ENCODE measurements at regions not wholly inside any gene's neighbourhood (a gene's known extent, or its start where the extent isn't known, plus 50 kb on each side); places are given as distances from the start of the nearest gene placed in this dataset.
"Not testable (repeated sequence)": the region's sequence is repeated elsewhere in the genome, so short reads cannot be mapped to it uniquely, and the experiment has no call there.

GRCh38 chr9:73337182-73337581 is 185.5 kb downstream of the ANXA1 start:
- DNase-seq (ENCODE audit: low read depth in 2 of 3, low spot score in 1 of 3) = not testable (repeated sequence)

DNA sequence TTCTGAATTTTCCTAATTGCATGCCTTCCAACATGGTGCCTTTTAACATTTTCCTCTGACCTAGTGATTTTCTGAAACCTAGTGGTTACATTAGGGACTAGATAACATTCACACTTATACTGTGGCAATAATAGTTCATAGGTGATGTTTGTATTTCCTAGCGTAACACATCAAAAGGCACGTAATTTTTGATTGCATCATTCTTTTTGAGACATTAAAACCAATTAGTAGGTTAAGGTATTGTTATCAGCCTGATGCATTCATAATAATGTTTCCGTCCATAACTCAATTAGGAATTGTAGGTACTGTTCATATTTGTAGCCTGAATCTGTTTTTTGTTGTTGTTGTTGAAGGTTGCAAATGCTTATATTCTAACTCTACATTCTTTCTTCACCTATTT is 192.4 kb downstream of the ANXA1 start:
- DNase-seq (ENCODE audit: low read depth in 2 of 3, low spot score in 1 of 3) = no peak

- no peak for DNase-seq (ENCODE audit: low read depth in 2 of 3, low spot score in 1 of 3)
Measured at GRCh38 chr9:73347123-73347522, 195.5 kb downstream of the ANXA1 start.

DNA sequence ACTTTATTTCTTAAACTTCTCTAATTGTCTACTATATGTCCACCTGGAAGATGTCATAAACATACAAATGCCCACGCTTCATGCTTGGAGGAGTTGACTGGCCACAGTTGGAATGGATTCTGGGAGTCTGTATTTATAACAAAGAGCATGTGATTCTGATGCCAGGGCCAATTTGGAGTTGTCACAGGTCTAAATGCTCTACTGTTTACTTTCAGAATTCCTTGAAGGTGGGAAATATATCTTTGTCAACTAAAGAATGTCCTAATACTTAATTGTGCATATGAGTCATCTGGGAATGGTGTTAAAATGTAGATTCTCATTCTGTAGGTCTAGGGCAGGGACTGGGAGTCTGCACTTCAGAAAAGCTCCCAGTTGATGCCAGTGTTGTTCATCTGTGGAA is 196.1 kb downstream of the ANXA1 start:
- no peak for DNase-seq (ENCODE audit: low read depth in 2 of 3, low spot score in 1 of 3)

- no peak for DNase-seq (ENCODE audit: low read depth in 2 of 3, low spot score in 1 of 3)
Measured at GRCh38 chr9:73348471-73348870, 196.8 kb downstream of the ANXA1 start.

DNA sequence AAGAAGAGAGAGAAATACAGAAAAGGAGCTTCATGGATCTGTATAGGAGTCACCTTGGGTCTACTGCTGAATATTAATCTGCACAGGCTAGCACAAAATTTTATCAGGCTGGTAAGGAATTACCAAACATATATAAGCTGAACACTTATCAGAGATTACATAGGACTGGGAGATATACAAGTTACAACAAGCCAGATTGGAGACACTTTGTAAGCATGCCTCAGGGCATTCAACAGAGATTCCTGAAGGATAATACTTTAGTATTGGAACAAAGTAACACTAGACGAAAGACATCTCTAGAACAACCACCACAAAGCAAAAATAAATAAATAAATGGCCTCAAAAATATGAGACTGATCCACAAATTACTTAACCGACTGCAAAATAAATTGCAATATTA is 197.8 kb downstream of the ANXA1 start:
- no peak for DNase-seq (ENCODE audit: low read depth in 2 of 3, low spot score in 1 of 3)

DNA sequence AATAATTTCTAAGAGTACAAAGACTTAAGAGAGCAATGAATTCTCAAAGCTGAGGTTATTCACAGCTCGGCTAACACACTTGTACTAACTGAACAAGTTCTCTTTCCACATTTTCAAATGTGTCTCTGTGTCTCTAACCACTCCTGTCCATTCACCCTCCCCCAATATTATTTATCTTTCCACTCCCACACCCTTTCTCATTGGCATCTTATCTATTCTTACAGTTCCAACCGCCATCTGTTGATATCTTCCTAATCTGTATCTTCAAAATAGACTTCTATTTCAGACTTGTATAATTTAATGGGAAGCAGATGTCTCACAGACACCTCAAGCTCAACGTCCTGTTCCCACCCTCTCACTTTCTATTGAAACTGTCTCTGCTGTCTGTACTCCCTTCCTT is 205.9 kb downstream of the ANXA1 start:
- DNase-seq (ENCODE audit: low read depth in 2 of 3, low spot score in 1 of 3) = no peak

GRCh38 chr9:73370053-73370452 is 218.4 kb downstream of the ANXA1 start:
- no peak for DNase-seq (ENCODE audit: low read depth in 2 of 3, low spot score in 1 of 3)

DNA sequence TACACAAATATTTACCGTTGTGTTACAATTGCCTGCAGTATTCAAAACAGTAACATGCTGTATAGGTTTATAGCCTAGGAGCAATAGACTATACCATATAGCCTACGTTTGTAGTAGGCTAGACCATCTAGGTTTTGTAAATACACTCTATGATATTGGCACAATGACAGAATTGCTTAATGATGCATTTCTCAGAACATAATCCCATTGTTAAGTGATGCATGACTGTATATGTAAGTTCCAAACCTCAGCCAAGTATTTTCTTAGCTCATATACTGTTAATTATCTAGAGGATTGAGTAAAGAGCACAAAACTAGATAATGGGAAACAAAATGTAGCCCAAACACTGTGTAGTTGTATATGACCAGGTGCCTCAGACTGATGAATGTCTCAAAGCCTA is 220.1 kb downstream of the ANXA1 start:
- DNase-seq (ENCODE audit: low read depth in 2 of 3, low spot score in 1 of 3) = no peak

- DNase-seq (ENCODE audit: low read depth in 2 of 3, low spot score in 1 of 3) = no peak
Measured at GRCh38 chr9:73380411-73380810, 228.7 kb downstream of the ANXA1 start.

DNA sequence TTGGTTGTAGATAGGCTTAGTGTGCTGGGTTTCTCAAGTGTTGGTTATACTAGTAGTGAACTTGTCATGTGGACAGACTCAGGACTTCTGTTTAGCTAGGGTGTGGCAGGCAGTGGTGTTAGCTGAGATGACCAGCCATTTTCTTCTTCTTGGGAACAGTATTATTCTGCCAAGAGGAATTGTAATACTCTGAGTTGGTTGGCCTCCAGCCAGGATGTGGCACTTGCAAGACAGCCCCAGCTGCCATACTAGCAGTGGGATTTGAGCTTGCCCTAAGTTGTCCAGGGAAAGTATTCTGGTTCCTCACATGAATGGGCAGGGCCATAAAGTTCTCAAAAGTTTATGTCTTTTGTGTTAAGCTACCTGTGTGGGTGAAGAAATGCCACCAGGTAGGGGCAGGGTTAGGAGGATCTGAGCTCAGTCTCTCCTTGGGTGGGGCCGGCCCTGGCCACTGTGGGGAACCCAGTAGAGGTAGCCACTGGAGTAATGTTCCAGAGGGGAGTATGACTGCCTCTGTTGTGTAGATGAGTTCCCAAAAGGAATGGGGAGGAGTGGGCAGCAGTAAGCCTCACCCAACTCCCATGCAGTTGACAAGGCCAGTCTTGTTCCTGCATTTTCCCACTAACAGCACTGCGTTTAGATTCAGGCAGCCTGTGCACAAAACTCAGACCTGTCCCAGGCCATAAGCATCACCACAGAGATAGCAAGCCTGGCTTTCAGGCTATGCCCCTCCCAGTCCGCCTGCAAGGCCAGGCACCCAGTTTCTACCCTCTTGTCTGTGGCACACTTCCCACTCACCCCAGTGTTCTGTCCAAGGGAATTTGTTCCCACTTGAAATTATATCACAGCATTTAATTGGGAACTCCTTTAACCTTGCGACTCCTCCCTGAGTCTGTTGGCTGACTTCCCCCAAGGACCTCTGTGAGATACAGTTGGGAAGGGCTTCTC is 250.7 kb downstream of the ANXA1 start:
- DNase-seq (ENCODE audit: low read depth in 2 of 3, low spot score in 1 of 3) = no peak

- no peak for DNase-seq (ENCODE audit: low read depth in 2 of 3, low spot score in 1 of 3)
Measured at GRCh38 chr9:73411494-73411893, 259.8 kb downstream of the ANXA1 start.

DNA sequence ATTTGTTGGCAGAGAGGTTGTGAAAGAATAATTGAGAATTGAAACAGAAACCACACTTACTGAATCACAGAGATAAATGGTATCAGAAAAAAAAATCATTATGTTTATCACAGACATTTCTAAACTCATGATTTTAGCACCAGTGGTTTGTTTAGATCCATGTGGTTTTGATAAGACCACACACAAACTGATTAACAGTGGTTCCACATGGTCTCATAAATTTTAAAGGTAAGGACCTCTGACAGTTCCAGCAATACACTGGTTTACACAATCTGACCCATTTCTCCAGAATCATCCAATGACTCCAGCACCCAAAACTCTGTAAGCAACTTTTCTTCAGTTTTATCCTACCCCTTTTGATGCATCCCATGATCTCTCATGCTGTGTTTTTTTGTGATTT is 261.2 kb downstream of the ANXA1 start:
- no peak for DNase-seq (ENCODE audit: low read depth in 2 of 3, low spot score in 1 of 3)

DNA sequence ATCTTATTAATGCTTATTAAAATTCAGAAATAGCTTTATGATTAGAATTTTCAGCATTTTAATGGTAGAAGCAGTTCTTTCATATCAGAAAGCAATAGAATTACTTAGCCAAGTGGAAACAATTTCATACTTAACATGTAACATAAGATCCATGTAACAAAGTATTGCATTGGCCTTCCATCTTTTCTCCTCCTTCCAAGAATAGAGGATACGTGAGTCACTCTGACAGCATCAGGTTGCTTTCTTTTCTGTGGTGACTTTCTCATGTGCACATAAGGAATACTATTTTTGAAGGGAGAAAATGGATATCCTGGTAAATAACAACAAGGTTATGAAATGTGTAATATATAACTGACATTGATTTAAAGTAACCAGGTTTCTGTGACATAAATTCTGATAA is 272.2 kb downstream of the ANXA1 start:
- no peak for DNase-seq (ENCODE audit: low read depth in 2 of 3, low spot score in 1 of 3)

DNA sequence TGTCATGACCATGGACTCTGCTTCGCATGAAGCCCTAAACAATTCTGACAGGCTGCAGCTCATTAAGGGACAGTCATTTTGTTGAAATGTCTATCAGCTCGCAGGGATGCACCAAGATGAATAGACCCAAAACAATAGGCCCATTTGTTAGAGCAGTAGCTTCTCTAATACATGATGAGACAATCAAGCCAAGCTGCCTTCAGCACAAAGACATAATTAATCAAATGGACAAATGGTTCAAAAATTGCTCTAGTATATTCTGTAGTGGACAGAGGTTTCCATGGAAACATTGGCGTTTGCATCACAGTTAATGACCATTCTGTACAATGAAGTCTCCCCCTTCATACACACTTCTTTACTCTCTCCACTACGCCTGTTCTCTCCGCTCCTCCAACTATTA is 274.6 kb downstream of the ANXA1 start:
- DNase-seq (ENCODE audit: low read depth in 2 of 3, low spot score in 1 of 3) = no peak

- DNase-seq (ENCODE audit: low read depth in 2 of 3, low spot score in 1 of 3) = no peak
Measured at GRCh38 chr9:73434826-73435225, 283.2 kb downstream of the ANXA1 start.

DNA sequence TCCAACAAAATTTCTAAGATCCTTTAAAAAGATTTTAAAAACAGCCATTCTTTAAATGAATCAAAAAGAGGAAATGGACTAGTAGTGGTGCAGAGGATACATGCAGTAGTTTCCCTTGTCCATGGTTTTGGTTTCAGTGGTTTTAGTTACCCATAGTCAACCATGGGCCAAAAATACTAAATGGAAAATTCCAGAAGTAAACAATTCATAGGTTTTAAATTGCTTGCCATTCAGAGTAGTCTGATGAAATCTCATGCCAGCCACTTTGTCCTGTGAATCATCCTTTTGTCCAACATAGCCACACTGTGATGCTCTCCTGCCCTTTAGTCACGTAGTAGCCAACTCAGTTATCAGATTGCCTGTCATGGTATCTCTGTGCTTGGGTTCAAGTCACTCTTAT is 286.1 kb downstream of the ANXA1 start:
- DNase-seq (ENCODE audit: low read depth in 2 of 3, low spot score in 1 of 3) = no peak

DNA sequence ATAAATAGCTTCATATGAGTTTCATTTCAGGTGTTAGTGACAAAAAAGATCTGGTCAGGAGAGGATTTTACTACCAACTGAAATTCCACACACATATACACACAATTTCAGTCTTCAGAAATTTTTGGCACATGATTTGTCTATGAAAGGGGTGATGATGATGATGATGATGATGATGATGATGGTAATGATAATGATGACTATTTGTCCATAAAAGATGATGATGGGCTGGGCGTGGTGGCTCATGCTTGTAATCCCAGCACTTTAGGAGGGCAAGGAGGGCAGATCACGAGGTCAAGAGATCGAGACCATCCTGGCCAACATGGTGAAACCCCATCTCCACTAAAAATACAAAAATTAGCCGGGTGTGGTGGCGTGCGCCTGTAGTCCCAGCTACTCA is 288.2 kb downstream of the ANXA1 start:
- DNase-seq (ENCODE audit: low read depth in 2 of 3, low spot score in 1 of 3) = not testable (repeated sequence)

DNA sequence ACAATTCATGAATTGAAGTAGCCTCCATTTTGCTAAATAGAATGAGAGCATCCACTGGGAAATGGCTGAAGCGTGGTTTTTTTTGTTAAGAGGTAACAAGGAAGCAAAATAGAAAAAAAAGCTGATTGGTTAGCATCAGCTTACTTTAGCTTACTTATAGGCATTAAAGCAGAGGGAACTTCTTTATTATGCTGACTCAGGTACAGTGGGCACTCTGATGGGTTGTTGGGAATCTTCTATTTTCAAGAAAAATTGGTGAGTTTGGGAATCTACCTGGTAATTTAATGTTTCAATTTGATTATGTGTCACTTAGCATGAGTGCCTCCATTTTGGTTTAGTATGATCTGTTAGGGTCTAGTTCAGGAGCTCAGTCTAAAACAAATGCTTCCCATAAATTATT is 289.6 kb downstream of the ANXA1 start:
- DNase-seq (ENCODE audit: low read depth in 2 of 3, low spot score in 1 of 3) = no peak

DNA sequence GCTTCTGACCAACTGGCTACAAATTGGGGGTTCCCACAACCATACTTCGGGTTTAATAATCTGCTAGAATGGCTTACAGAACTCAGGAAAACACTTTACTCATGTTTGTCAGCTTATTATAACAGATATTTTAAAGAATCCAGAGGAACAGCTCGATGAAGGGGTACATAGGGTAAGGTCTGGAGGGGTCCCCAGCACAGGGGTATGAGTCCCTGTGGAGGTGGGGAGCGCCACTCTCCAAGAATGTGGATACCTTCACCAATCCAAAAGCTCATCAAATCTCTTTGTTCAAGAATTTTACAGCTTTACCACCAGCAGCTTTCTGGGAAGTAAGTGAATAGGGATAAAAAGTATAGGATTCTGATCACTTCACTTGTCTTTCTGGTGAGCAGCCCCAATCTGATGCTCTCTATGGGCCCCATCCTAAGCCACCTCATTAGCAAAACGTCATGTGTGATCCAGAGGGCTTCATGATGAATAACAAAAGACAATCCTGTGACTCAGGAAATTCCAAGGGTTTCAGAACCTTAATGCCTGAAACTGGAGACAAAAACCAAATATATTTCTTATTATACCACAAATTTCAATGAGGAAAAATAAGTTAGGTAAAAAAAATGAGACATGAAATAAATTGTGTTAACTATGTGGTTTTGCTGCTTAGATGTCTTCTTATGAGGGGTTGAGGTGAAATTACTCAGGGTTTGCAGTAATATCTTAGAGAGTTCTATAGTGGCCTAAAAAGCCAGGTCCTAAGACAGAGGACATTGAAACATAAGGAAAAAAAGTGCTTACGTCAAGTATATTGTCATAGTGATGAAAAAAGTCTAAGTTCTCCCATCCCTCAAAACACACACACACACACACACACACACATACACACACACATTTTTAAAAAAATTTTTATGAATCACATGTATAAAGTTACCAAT is 290.5 kb downstream of the ANXA1 start:
- DNase-seq (ENCODE audit: low read depth in 2 of 3, low spot score in 1 of 3) = no peak

DNA sequence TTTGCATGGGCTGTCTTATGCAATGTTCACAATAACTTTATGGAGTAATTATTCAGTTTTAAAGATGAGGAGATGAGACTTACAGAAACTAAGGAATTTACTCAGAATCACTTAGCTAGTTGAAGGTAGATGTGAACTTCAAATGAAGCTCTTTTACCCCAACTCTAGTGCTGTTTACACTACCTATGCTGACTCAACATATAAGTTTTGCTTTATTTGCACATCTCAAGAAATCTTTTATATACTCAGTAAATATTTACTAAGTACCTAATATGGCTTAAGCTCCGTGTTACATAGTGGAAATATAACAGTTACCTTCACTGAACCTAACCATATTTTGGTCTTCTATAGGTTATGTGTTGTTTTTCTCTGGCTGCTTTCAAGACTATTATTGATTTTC is 293.2 kb downstream of the ANXA1 start:
- DNase-seq (ENCODE audit: low read depth in 2 of 3, low spot score in 1 of 3) = no peak

DNA sequence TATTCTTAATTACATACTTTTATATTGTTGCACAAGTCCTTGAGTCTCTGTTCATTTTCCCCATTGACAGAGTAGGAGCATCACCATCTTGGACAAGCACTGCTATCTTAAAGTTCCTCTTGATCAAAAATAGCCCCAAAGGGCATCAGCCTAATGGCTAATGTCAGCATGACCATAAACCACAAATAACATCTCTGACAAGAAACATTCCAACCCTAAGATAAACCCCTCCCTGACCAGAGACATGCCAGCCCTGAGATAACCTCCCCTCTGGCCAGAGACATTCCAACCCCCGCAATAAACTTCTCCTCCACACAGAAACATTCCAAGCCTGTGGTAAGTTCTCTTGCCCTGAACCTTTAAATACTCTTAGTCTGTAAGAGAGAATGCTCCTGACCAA is 293.7 kb downstream of the ANXA1 start:
- not testable (repeated sequence) for DNase-seq (ENCODE audit: low read depth in 2 of 3, low spot score in 1 of 3)
